ENCODE measurements at regions not wholly inside any gene's neighbourhood (a gene's known extent, or its start where the extent isn't known, plus 50 kb on each side); places are given as distances from the start of the nearest gene placed in this dataset.

DNA sequence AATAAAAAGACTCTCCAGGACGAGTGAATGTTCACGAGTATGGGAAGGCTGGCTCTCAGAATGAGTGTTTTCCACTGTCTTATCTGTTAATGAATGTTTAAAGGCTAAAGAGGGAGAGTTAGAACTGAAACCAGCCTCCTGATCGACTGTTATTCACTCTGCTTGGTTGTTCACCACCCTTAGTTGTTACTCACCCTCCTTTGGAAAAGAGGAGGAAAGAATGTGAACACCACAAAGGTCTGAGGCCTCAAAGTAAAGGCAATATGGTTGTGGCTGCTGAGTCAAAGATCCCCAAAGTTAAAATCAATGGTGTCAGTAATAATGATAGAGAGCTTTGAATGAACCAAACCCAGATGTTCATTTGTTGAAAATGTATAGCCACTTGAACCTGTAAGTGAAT lies 1793.2 kb upstream of the PCDH20 start:
- POLR2A ChIA-PET, result interaction anchor here (0.5 kb wide), 1 partner anchor 451 kb away, joined by 5 read pairs; no protein-coding TSS in a partner anchor
- no peak for DNase-seq (ENCODE audit: low read depth, low spot score)
- H3K4me3 ChIP-seq (ENCODE audit: low read depth, low read length), result no peak overlapping the region
- CTCF ChIA-PET, result no interaction called here
- TF ChIP-seq, protein P1, sequence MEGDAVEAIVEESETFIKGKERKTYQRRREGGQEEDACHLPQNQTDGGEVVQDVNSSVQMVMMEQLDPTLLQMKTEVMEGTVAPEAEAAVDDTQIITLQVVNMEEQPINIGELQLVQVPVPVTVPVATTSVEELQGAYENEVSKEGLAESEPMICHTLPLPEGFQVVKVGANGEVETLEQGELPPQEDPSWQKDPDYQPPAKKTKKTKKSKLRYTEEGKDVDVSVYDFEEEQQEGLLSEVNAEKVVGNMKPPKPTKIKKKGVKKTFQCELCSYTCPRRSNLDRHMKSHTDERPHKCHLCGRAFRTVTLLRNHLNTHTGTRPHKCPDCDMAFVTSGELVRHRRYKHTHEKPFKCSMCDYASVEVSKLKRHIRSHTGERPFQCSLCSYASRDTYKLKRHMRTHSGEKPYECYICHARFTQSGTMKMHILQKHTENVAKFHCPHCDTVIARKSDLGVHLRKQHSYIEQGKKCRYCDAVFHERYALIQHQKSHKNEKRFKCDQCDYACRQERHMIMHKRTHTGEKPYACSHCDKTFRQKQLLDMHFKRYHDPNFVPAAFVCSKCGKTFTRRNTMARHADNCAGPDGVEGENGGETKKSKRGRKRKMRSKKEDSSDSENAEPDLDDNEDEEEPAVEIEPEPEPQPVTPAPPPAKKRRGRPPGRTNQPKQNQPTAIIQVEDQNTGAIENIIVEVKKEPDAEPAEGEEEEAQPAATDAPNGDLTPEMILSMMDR (IDR thresholded peaks at IDR 0.05; ENCODE audit: insufficient read depth, low read length, missing control alignments), result no peak

DNA sequence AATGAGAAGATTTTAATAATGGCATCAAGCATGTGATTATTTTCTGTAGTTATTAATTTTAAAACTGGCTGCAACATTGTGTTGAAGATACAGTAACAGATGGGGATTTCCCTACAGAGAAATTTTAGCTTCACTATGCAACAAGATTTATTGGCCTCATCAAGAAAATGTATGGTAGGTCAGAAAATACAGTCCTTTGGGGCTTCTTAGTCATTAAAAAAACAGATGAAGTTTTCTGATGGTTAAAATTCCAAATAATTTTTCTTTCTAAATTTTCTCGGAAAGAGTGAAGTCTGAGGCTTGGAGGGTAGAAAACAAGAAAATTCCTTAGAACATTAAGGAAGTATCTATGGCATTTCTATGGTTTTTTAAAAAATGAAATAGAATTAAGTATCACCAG lies 1790.8 kb upstream of the PCDH20 start:
- no peak overlapping the region for H3K4me3 ChIP-seq (ENCODE audit: low read depth, low read length)
- ChIA-PET CTCF (no interaction called here), POLR2A (no interaction called here)
- TF ChIP-seq, protein P1 (IDR thresholded peaks at IDR 0.05; ENCODE audit: insufficient read depth, low read length, missing control alignments), result no peak
- no peak for DNase-seq (ENCODE audit: low read depth, low spot score)

DNA sequence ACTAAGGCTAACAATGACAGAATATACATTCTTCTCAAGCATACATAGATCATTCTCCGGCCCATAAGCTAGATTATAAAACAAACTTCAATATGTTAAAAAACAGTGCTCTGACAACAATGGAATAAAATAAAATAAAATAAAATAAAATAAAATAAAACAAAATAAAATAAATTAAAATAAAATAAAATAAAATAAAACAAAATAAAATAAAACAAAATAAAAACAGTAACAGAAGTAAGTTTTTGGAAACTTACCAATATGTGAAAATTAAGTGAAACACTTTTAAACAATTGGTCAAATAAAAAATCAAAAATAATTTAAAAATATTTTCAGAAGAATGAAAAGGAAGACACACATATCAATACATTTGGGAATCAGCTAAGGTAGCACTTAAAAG lies 1785.8 kb upstream of the PCDH20 start:
- POLR2A ChIA-PET, result no interaction called here
- H3K4me3 ChIP-seq (ENCODE audit: low read depth, low read length), result no peak overlapping the region
- CTCF ChIA-PET, result no interaction called here
- DNase-seq (ENCODE audit: low read depth, low spot score), result no peak
- TF ChIP-seq, protein P1 (IDR thresholded peaks at IDR 0.05; ENCODE audit: insufficient read depth, low read length, missing control alignments), result no peak

DNA sequence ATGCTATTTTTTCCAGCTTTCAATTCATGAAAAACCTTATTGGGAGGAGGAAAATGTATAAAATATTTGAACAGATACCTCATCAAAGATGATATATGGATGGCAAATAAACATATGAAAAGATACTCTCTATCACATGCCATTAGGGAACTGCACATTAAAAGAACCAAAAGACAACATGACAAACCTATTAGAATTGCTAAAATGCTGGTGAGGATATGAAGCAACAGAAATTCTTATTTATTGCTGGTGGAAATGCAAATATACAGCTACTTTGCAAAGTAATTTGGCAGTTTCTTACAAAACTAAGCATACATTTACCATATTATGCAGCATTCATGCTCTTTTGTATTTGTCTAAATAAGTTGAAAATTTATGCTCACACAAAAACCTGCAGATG lies 1783.9 kb upstream of the PCDH20 start:
- POLR2A ChIA-PET, result no interaction called here
- CTCF ChIA-PET, result no interaction called here
- no peak overlapping the region for H3K4me3 ChIP-seq (ENCODE audit: low read depth, low read length)
- no peak for DNase-seq (ENCODE audit: low read depth, low spot score)
- TF ChIP-seq, protein P1 (IDR thresholded peaks at IDR 0.05; ENCODE audit: insufficient read depth, low read length, missing control alignments), result no peak

DNA sequence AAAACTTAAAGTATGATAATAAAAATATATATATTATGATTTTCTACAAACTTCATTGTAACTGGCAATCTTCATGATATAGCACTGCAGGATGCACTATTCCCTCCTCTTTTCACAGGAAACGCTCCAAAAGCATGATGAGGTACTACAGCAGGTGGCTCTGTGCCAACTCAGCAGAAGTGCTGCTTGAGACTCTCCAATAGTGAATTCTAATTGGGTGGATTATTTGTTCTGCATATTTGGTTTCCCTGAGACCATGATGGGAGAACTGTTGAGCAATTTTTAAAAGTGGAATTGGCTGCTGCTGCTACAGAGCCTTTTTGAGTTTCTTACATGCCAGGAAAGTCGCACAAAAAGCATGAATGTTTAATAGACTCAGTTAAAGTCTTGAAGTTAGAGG lies 1782.4 kb upstream of the PCDH20 start:
- H3K4me3 ChIP-seq (ENCODE audit: low read depth, low read length), result no peak overlapping the region
- no peak for DNase-seq (ENCODE audit: low read depth, low spot score)
- ChIA-PET POLR2A (no interaction called here), CTCF (no interaction called here)
- TF ChIP-seq, protein P1 (IDR thresholded peaks at IDR 0.05; ENCODE audit: insufficient read depth, low read length, missing control alignments), result no peak

DNA sequence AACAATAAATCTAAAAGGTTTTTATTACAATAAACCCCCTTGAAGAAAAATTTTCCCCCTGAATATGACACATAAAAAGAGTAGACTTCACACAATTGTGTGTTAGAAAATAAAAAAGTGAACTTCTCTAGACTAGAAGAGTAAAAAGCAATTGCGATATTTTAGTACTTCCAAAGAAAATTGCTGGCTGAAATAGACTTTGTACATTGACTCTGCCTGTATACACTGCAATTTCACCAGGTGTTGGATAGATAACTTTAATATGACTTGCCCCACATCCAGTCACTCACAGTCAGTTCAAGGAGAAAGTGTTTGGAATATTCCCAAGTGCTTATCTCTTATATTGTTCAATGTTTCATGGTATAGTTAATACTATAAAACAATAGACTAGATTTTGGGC lies 1780.1 kb upstream of the PCDH20 start:
- CTCF ChIA-PET, result no interaction called here

More for the DNA sequence above, 1780.1 kb upstream of the PCDH20 start:
- H3K4me3 ChIP-seq (ENCODE audit: low read depth, low read length), result no peak overlapping the region
- TF ChIP-seq, protein P1 (IDR thresholded peaks at IDR 0.05; ENCODE audit: insufficient read depth, low read length, missing control alignments), result no peak
- POLR2A ChIA-PET, result no interaction called here
- DNase-seq (ENCODE audit: low read depth, low spot score), result no peak
